Psoas muscle (tissue), 7 donors: ENCODE measurements at regions not wholly inside any gene's neighbourhood (a gene's known extent, or its start where the extent isn't known, plus 50 kb on each side); places are given as distances from the start of the nearest gene placed in this dataset.

Experiments
- ATAC-seq, 4 donors: fragments of 200-7000 bp; cut with Tn5 transposase; one replicate each; pipeline ENCODE4 v1.9.1; 2020; ENCODE audit warnings: moderate library complexity in 3 of 4, mild to moderate bottlenecking in 2 of 4
- DNase-seq, 2 donors: peaks; one replicate each; pipeline ENCODE4 v3.0.0-alpha.2; 2020
- H3K27ac ChIP-seq: fragments of 200-600 bp; one replicate; pipeline ENCODE4 v1.8.0; 2022
- H3K27me3 ChIP-seq, 3 donors: fragments of 200-600 bp in 1 of 3; one replicate each; pipeline versions ENCODE4 v1.6.1 to v1.8.0; 2013 to 2022; ENCODE audit warnings: low read length in 2 of 3, mild to moderate bottlenecking in 2 of 3, moderate library complexity in 1 of 3; ENCODE audit not compliant: insufficient read depth in 3 of 3
- H3K36me3 ChIP-seq, 2 donors: fragments of 200-600 bp in 1 of 2; one replicate each; pipeline versions ENCODE4 v1.6.1 to v1.8.0; 2013 to 2022; ENCODE audit warnings: low read depth in 1 of 2, mild to moderate bottlenecking in 1 of 2, moderate library complexity in 1 of 2; ENCODE audit not compliant: insufficient read depth in 1 of 2
- H3K4me1 ChIP-seq: fragments of 200-600 bp; one replicate; pipeline ENCODE4 v1.8.0; 2022
- H3K4me3 ChIP-seq: fragments of 200-600 bp; one replicate; pipeline ENCODE4 v1.8.0; 2022; ENCODE audit warnings: mild to moderate bottlenecking
- H3K9me3 ChIP-seq: fragments of 200-600 bp; one replicate; pipeline ENCODE4 v1.8.0; 2022
- WGBS, 3 donors: extraction: QIAGEN DNeasy Blood & Tissue Kit; methylation state at CpG; one replicate each; pipeline versions ENCODE4 v1.1.6 to v1.1.7; 2013; 5-methylcytosine and 5-hydroxymethylcytosine counted together
- intact Hi-C, 2 donors: fragments of 100-400 bp; cut with DNase I; formaldehyde crosslinking; loops; one replicate each; pipeline versions ENCODE4 v1.11.0 to v1.14.2; 2022
- TF ChIP-seq, protein P1 (sequence below): fragments of 200-600 bp; IDR thresholded peaks from one replicate; pipeline ENCODE4 v1.8.0; 2022; ENCODE audit warnings: antibody characterized with exemption
- donor health status: healthy with polysubstance abuse.
- donor health status: DM: no; HTN: no; CAD: no; lungs with moderate emphysema.
- donor health status: Bipolar disorder and iron deficiency.
- donor health status: healthy.
- donor health status: DM: yes; HTN: yes; CAD: no.
- donor health status: DM: no; HTN: no; CAD: no.
- donor health status: DM: yes; HTN: yes; CAD: no.

DNA sequence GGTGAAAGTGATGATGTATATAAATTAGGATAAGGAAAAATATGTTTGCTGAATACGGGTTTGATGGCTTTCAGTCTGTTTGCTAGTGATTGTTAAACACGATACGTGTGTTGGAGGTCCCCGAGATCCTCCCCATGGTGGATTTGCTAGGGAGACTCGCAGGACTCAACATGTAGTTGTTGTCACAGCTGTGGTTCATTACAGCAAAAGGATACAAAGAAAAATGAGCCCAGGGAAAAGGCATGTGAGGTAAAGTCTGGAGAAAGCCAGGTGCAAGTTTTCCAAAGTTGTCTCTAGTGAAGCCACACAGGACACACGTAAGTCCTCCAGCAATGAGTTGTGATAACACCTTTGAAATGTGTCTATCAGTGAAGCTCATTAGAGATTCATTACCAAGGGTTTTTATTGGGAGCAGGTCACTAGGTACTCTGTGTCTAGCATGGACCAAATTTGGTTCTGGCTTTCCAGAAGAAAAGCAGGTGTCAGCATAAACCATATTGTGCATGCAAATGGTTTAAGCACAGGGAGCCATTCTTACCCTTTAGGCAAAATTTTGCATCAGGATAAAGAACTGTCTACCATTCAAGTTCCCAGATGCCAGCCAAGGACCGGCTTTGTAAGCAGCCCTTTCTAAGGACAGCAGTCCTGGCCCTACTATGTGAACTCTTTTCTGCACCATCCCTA, 215.2 kb upstream of the WSCD1 start:
- Histone ChIP-seq H3K36me3 (no peaks in the 10 kb centered on the region), H3K27ac (no peak overlapping the region), H3K4me3 (no peak overlapping the region), H3K9me3 (no peaks in the 10 kb centered on the region), H3K27me3 (no peaks in the 10 kb centered on the region), H3K4me1 (no peaks in the 10 kb centered on the region)
- TF ChIP-seq, protein P1, sequence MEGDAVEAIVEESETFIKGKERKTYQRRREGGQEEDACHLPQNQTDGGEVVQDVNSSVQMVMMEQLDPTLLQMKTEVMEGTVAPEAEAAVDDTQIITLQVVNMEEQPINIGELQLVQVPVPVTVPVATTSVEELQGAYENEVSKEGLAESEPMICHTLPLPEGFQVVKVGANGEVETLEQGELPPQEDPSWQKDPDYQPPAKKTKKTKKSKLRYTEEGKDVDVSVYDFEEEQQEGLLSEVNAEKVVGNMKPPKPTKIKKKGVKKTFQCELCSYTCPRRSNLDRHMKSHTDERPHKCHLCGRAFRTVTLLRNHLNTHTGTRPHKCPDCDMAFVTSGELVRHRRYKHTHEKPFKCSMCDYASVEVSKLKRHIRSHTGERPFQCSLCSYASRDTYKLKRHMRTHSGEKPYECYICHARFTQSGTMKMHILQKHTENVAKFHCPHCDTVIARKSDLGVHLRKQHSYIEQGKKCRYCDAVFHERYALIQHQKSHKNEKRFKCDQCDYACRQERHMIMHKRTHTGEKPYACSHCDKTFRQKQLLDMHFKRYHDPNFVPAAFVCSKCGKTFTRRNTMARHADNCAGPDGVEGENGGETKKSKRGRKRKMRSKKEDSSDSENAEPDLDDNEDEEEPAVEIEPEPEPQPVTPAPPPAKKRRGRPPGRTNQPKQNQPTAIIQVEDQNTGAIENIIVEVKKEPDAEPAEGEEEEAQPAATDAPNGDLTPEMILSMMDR = no peak
- intact Hi-C loops = no loop called here
- no peak for ATAC-seq
- DNase-seq = no peak
- WGBS, 3 donors = 79 to 80% (median 79%) methylated on average over 7 of the region's 7 CpGs

DNA sequence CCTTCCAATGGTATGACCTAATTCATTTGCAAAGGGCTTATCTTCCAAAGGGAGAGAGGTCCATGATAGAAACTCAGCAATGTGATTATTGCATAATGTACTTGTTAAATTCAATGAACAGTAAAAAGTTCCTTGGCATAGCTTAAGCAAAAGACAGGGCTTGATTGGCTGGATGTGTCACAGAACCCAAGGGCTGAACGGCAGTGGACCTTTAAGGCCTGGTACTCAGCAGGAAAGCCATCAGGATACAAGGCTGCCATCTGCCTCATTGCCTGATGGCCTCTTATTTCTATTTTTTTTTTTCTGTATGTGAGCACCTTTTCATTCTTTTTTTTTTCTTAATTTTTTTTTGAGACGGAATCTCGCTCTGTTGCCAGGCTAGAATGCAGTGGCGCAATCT, 208.9 kb upstream of the WSCD1 start:
- no peaks in the 10 kb centered on the region for H3K9me3 ChIP-seq
- H3K4me3 ChIP-seq = no peak overlapping the region
- ATAC-seq (no peak), DNase-seq (no peak)
- 62 to 87% (median 70%) methylated on average over 4 of the region's 4 CpGs for WGBS, 3 donors
- intact Hi-C loops = no loop called here
- H3K27me3 ChIP-seq = no peaks in the 10 kb centered on the region
- peaks cover 9% of the 10 kb centered on the region for H3K4me1 ChIP-seq
- no peak overlapping the region for H3K27ac ChIP-seq
- TF ChIP-seq, protein P1 = no peak
- H3K36me3 ChIP-seq = no peaks in the 10 kb centered on the region

DNA sequence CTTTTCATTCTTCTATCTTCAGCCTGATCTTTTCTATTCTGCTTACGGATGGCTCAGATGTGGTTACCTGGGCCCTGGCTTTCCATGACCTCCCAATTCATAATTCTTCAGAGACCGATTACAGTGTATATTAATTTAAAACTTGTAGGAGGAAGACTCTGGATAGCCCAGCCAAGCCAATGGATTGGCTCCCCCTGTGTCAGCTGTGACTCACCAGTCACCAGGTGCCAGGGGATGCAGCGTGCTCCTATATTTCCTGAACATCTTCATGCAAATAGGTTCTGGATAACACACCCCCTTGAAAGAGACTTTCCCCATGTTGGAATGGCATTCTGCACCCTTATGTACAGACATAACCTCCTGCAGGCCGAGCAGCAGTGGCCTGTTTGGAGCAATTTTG, 208.3 kb upstream of the WSCD1 start:
- intact Hi-C loops = no loop called here
- TF ChIP-seq, protein P1 = no peak
- Histone ChIP-seq H3K4me3 (no peak overlapping the region), H3K36me3 (no peaks in the 10 kb centered on the region), H3K27me3 (no peaks in the 10 kb centered on the region), H3K9me3 (no peaks in the 10 kb centered on the region), H3K4me1 (peaks cover 9% of the 10 kb centered on the region), H3K27ac (no peak overlapping the region)
- DNase-seq = no peak
- WGBS, 3 donors = 84 to 100% (median 93%) methylated on average over 4 of the region's 4 CpGs
- peak in 2 of 4 donors; percentile 39 to 44 for ATAC-seq

DNA sequence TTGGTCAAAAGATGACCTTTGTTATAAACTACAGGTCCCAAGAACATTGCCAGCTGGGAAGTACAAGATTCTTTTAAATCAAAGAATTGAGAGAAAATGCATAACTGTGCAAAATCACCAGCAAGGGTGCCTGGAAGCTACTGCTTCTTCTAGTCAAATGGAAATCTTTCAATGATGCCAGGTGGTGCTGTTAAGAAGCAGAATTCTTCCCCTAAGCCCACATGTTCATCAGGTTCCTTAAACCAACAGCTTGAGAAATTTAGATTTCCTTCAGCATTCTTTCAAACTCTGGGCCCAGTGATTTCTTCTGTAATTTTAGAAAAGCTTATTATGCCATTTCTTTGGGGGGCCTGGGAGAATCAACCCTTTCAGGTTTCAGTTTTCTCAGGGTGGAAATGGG, 207.8 kb upstream of the WSCD1 start:
- intact Hi-C loops = no loop called here
- Histone ChIP-seq H3K27me3 (no peaks in the 10 kb centered on the region), H3K36me3 (no peaks in the 10 kb centered on the region), H3K27ac (no peak overlapping the region), H3K4me3 (no peak overlapping the region), H3K4me1 (peaks cover 9% of the 10 kb centered on the region), H3K9me3 (no peaks in the 10 kb centered on the region)
- ATAC-seq (no peak), DNase-seq (no peak)
- TF ChIP-seq, protein P1 = no peak
